ENCODE measurements at regions not wholly inside any gene's neighbourhood (a gene's known extent, or its start where the extent isn't known, plus 50 kb on each side); places are given as distances from the start of the nearest gene placed in this dataset.

GRCh38 chr2:59706729-59707128 lies 846.7 kb downstream of the BCL11A start:
- no peak for DNase-seq

- DNase-seq: no peak
These were observed 849.7 kb downstream of the BCL11A start for GRCh38 chr2:59703796-59704195.

GRCh38 chr2:59702026-59702425 lies 851.4 kb downstream of the BCL11A start:
- no peak for DNase-seq

GRCh38 chr2:59701271-59701994 lies 852.0 kb downstream of the BCL11A start:
- no peak for DNase-seq

DNA sequence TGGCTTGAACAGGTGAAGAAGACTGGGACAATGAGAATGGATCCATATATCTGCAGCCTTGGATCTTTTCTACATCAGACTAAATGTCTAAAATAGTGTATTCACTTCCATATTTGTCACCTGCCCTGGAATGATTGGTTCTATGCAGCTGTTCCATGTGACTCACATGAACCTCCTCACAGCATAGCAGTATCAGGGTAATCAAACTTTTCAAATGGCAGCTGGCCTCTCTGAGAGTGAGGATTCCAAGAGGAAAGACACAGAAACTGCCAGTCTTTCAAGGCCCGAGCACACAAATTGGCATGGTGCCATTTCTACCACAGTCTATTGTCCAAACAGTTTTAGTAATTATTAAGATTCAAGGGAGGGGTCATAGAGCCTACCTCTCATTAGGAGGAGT lies 859.3 kb downstream of the BCL11A start:
- no peak for DNase-seq

GRCh38 chr2:59693231-59693959 lies 860.1 kb downstream of the BCL11A start:
- no peak for DNase-seq

DNA sequence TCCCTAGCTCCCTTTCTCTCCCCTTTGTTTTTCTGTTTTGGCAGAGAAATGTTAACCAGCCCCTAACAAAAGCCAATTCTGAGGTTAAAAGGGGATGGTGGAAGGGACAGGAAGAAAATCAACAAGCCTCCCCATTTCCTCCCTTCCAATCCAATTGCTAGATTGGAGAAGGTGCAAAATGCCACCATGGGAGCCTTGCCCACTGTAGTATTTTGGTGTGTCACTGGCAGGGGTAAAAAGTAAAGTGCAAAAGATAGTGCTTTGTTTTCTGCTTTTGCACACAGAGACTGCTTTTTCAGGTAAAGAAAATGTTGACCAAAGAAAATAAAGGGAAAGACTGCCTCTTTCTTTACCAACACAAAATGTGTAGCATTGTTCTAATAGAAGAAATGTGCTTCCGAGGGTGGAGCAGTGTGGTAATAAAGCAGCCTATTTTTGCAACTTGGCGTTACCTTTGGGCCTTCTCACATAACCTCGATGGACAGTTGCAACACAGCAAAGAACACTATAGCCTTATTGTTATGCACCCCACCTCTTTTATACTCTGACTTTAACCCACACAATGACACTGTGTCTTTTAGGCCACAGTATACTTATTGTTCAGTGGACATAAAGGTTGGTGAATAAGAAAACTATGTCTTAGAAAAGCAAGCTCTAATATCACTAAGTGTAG lies 861.8 kb downstream of the BCL11A start:
- no peak for DNase-seq

DNA sequence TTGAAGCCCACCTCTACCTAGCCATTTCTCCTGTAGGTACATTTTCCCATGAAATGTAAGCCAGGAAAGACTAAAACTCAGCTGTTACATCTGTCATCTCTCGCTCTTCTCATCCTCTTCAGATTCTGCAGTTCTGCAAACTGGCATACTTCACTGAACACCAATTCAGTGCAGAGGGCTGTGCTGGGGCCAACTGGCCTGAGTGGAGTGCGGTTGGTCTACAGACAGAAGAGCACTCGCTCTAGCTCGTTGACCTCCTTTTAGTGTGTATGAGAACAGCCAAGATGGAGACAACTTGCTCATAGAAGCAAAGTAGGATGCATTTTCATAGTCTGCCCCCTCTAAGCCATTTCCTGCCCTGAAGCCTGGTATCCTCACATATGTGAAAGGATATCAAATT lies 862.6 kb downstream of the BCL11A start:
- DNase-seq: no peak

DNA sequence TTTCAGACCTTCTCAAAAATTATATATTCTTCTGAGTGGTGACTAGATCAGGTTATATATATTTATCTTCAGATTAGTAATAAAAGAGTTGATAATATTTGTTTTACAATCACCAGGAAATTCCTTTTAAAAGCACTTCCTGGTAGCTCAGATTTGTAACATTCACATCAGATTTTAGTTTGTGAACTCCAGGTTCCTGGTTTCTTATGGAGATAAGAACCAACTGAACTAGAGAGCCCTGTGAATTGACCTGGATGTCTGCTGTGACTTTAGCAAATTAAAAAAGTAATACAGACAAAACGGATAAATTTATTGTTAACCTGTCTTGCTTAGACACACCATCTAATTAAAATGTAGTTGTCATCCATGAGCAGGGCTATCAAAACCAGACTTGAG lies 868.7 kb downstream of the BCL11A start:
- no peak for DNase-seq

- DNase-seq: no peak
These were observed 869.2 kb downstream of the BCL11A start for GRCh38 chr2:59684116-59684770.

DNA sequence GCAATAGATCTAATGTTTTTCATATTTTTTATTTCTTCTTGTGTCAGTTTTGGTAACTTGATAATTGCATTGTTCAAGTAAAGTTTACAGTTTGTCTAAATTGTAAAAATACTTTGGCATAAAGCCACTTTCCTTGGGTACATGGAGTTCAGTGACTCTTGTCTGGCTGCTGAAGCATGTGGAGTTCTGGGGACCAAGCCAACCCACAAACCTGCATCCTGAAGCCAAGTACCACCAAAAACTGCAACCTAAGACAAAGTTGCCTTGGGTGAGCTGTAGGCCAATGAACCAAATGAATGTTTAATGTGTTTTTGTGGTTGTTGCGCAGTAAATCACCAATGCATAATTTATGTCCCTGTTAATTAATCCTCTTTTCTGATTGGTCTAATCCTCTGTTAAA lies 872.6 kb downstream of the BCL11A start:
- DNase-seq: no peak

DNA sequence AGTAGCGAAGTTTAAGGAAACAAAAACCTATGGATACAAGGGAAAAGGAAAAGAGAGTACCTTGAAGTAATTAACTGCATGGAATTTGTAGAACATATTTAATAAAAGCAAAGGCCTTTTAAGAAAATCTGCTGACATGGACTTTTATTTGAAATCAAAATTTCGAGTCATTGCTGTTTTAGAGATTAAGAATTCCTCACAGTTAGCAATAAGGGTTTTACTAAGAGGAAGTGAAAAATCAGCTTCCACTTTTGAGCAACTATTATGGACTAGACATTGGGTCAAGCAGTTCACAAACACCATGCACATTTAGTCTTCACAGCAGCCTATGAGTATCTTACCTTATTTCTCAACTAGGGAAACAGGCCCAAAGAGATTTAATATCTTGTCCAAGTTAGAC lies 876.3 kb downstream of the BCL11A start:
- no peak for DNase-seq

GRCh38 chr2:59674100-59674499 lies 879.4 kb downstream of the BCL11A start:
- no peak for DNase-seq

GRCh38 chr2:59665021-59665420 lies 888.4 kb downstream of the BCL11A start:
- DNase-seq: no peak

DNA sequence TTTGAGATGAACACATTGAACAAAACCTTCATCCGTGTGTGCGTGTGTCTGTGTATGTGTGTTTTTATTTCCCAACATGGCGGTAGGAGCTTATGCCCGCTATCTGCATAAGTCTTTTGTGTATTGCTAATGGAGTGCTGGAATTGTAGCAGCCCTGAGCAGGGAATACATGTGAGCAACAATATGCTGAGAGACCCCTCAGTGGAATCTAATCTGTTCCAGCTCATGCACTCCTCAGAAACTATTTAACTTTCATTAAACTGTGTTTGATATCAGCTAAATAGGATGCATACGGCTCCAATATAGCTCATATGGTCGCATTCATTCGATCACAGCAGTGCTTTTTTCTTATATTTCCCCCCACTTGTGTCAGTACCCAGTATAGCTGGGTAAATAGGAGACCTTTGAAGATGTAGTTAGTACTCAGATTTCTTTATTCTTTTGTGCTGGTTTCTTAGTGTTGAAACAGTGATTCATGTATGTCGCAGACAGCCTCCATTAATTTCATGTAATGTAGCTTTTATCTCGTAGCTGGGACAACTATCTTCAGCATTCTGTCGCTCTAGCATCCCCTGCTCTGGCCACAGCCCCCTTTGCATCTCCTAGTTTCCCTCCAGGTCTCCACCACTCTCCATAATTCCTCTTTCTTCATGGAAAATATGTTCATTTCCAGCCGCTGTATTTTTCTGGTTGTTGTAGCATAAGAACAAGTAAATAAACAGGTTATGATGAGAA lies 891.2 kb downstream of the BCL11A start:
- no peak for DNase-seq

- DNase-seq: no peak
These were observed 893.2 kb downstream of the BCL11A start for GRCh38 chr2:59660262-59660661.

- no peak for DNase-seq
These were observed 894.4 kb downstream of the BCL11A start for GRCh38 chr2:59658906-59659635.

- DNase-seq: no peak
These were observed 897.6 kb downstream of the BCL11A start for GRCh38 chr2:59655809-59656208.

DNA sequence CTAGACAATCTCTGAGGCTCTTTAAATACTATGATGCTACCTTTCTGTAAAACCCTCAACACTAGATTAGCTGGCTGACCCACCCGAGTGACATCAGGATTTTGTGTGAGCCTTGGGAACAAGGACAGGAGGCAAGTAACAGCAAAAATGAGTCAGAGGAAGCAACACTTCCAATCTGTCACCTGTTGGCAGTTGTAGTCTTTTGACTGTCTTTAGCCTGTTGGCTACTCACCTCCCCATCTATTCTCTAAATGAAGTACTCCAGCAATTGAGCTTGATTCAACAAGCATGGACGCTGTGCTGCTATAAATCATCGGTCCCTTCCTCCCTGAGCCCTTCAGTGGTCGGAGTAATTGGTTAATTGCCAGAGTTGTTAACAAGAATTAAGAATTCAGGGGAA lies 898.7 kb downstream of the BCL11A start:
- DNase-seq: no peak

- DNase-seq: no peak
These were observed 900.3 kb downstream of the BCL11A start for GRCh38 chr2:59653164-59653563.

DNA sequence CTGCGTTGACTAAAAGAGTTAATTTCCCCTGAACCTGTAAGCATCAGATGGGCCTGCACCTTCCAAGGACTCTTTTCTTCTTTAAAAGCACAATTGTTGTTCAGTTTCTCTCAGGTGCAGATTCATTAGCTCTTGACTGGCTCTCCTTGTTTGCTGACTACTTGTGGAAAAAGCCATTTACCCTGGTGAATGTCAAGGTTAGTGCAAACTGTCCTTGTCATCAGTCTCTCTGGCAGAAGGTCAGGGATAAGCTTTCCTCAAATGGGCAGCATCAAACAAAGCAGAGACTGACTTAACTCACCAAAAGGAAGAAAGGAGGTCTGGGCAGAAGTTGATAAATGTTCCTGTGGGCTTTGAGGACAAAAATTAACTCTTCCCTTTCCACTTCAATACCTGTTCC lies 922.7 kb downstream of the BCL11A start:
- DNase-seq: no peak

DNA sequence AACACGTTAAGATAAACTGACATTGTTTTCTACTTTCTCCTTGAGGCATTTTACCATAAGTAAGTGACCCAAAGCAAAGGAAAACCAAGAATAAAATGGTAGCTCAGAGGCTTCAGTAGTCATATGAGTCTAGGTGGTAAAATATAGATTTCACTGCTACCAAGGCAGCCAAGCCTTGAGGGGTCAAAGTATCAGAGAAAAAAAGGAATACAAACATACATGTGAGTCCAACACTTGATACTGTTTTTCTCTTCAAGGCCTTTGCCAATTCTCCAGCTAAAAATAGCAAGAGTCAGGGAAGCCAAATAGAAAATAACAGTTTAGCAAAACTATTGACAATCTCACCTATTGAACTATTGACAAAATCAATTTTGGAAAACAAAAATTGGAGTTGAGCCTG lies 925.9 kb downstream of the BCL11A start:
- no peak for DNase-seq

All from 8988T (cell line).